HepG2 (cell line): ENCODE measurements at regions not wholly inside any gene's neighbourhood (a gene's known extent, or its start where the extent isn't known, plus 50 kb on each side); places are given as distances from the start of the nearest gene placed in this dataset.

Experiments used
- ATAC-seq: fragments of 200-7000 bp; cut with Tn5 transposase; 3 replicates; pipeline ENCODE4 v1.9.1; 2020; ENCODE audit warnings: mild to moderate bottlenecking, moderate library complexity
- BruUV-seq: library from RNA; stranded (reverse); fragments of 400-500 nt; replicated peaks from 2 replicates; lab custom pipeline; 2021; lab: Mats Ljungman, UMichigan
- CTCF ChIA-PET: fragments of 300-600 bp; formaldehyde crosslinking; extraction: SDS; loops from one replicate; lab custom pipeline; 2021; ENCODE audit warnings: low total read pairs, inconsistent platforms, low intra/inter-chr PET ratio; lab: Yijun Ruan, JAX
- POLR2A ChIA-PET: fragments of 350-600 bp; sonication (Branson Sonifier 250); formaldehyde crosslinking; loops from one replicate; lab custom pipeline; 2020; ENCODE audit warnings: antibody characterized with exemption, inconsistent platforms; lab: Yijun Ruan, JAX
- DNase-seq: peaks from one replicate; pipeline ENCODE4 v3.0.0-alpha.2; 2015; ENCODE audit warnings: low spot score
- FAIRE-seq: peaks from 3 replicates; lab custom pipeline; 2011; peaks lifted over from hg19 to GRCh38; lab: Jason Lieb, UNC
- H2AFZ ChIP-seq: one replicate; pipeline ENCODE4 v1.6.1; 2011; ENCODE audit warnings: low read length, inconsistent platforms
- H3K27ac ChIP-seq: fragments of 300-600 bp; 3 replicates; pipeline ENCODE4 v1.8.0; 2011; ENCODE audit warnings: mixed run types, mild to moderate bottlenecking, mixed read lengths, low read length, inconsistent platforms; ENCODE audit not compliant: insufficient read depth; ENCODE audit errors: extremely low read length
- H3K27me3 ChIP-seq, 2 experiments: fragments of 200-600 bp in 1 of 2; 2 replicates in 1 of 2; 3 replicates in 1 of 2; pipeline versions ENCODE4 v1.6.0 to v1.8.0; 2011; ENCODE audit warnings: low read length in 2 of 2, mild to moderate bottlenecking in 2 of 2, moderate library complexity in 2 of 2, inconsistent platforms in 1 of 2; ENCODE audit not compliant: insufficient read depth in 2 of 2, control insufficient read depth in 1 of 2
- H3K36me3 ChIP-seq, 2 experiments: fragments of 200-600 bp in 1 of 2; replicated peaks in 1 of 2; 2 replicates in 1 of 2; 3 replicates in 1 of 2; pipeline versions ENCODE4 v1.5.1 to v1.8.0; 2011; ENCODE audit warnings: low read length in 2 of 2, inconsistent platforms in 1 of 2; ENCODE audit not compliant: insufficient read depth in 2 of 2, control insufficient read depth in 1 of 2
- H3K4me1 ChIP-seq: 2 replicates; pipeline ENCODE4 v1.5.1; 2012; ENCODE audit warnings: low read length, inconsistent platforms; ENCODE audit not compliant: insufficient read depth
- H3K4me2 ChIP-seq: 2 replicates; pipeline ENCODE4 v1.6.0; 2011; ENCODE audit warnings: low read depth, low read length, inconsistent platforms
- H3K4me3 ChIP-seq, 3 experiments: fragments of 200-600 bp in 1 of 3; sonication (generic), shearing (Covaris generic) in 1 of 3; replicated peaks in 1 of 3; 2 replicates each; pipeline ENCODE4 v1.5.1; 2011 to 2016; ENCODE audit warnings: low read length in 3 of 3, inconsistent platforms in 2 of 3, low read depth in 2 of 3, mild to moderate bottlenecking in 2 of 3, control low read depth in 1 of 3, mixed read lengths in 1 of 3; ENCODE audit not compliant: insufficient read depth in 1 of 3
- H3K79me2 ChIP-seq: one replicate; pipeline ENCODE4 v1.6.1; 2011; ENCODE audit warnings: low read length, inconsistent platforms; ENCODE audit not compliant: insufficient read depth
- H3K9ac ChIP-seq: 2 replicates; pipeline ENCODE4 v1.6.0; 2011; ENCODE audit warnings: mild to moderate bottlenecking, low read depth, low read length, inconsistent platforms; ENCODE audit not compliant: insufficient read depth
- H3K9me3 ChIP-seq: 2 replicates; pipeline ENCODE4 v1.5.1; 2012; ENCODE audit warnings: mild to moderate bottlenecking, low read length
- H4K20me1 ChIP-seq: 2 replicates; pipeline ENCODE4 v1.6.0; 2011; ENCODE audit warnings: inconsistent platforms, mild to moderate bottlenecking, low read length, moderate library complexity; ENCODE audit not compliant: insufficient read depth
- EZH2 ChIP-seq: conservative IDR thresholded peaks from 2 replicates; pipeline ENCODE4 v1.6.1; 2012; ENCODE audit warnings: mild to moderate bottlenecking, low read depth, low read length, moderate library complexity
- HNF1B ChIP-seq: sonication (generic); formaldehyde crosslinking; IDR thresholded peaks from 2 replicates; pipeline ENCODE4 v1.5.1; 2020; ENCODE audit warnings: mild to moderate bottlenecking, moderate library complexity, missing genetic modification reagents
- HNRNPH1 ChIP-seq: fragments of 200-400 bp; formaldehyde crosslinking; optimal IDR thresholded peaks from 2 replicates; pipeline ENCODE3; 2017; ENCODE audit warnings: mild to moderate bottlenecking, low read depth, low read length
- MAFF ChIP-seq: IDR thresholded peaks from 2 replicates; pipeline ENCODE4 v1.6.1; 2011; ENCODE audit warnings: low read depth, low read length, improper control_type of control experiment
- MAFK ChIP-seq, 2 experiments: IDR thresholded peaks in 1 of 2; conservative IDR thresholded peaks in 1 of 2; 2 replicates each; pipeline ENCODE4 v1.6.1; 2011; ENCODE audit warnings: improper control_type of control experiment in 2 of 2, low read length in 2 of 2
- ZMYM3 ChIP-seq: sonication (generic); formaldehyde crosslinking; IDR thresholded peaks from 2 replicates; pipeline ENCODE4 v1.5.1; 2020; ENCODE audit warnings: mild to moderate bottlenecking, missing genetic modification reagents
- ZNF564 ChIP-seq: sonication (generic); formaldehyde crosslinking; IDR thresholded peaks from 2 replicates; pipeline ENCODE4 v1.8.1; 2023; ENCODE audit warnings: mild to moderate bottlenecking, missing genetic modification reagents
- ZNF616 ChIP-seq: sonication (generic); formaldehyde crosslinking; IDR thresholded peaks from 2 replicates; pipeline ENCODE4 v1.5.0; 2020; ENCODE audit warnings: low read depth, mild to moderate bottlenecking, missing genetic modification reagents
- WGBS: methylation state at CpG from one replicate; pipeline ENCODE4 v1.1.6; 2017; ENCODE audit warnings: low lambda C conversion rate; 5-methylcytosine and 5-hydroxymethylcytosine counted together
- in situ Hi-C: cut with HindIII; loops from 2 replicates; pipeline ENCODE4 v1.10.0; 2017; ENCODE audit warnings: low pct_unique_long_range_greater_than_20kb; ENCODE audit not compliant: extremely low pct_ligation_motif_present
- intact Hi-C: fragments of 100-400 bp; cut with micrococcal nuclease; formaldehyde crosslinking; loops from one replicate; pipeline ENCODE4 v1.10.0; 2022; ENCODE audit not compliant: unreplicated experiment
- TF ChIP-seq, protein P1 (sequence below): fragments of 450-650 bp; IDR thresholded peaks from 2 replicates; pipeline ENCODE4 v1.6.1; 2017
- TF ChIP-seq, protein P2 (sequence below): sonication (generic); formaldehyde crosslinking; conservative IDR thresholded peaks from 2 replicates; pipeline ENCODE4 v1.8.0; 2022; ENCODE audit warnings: low read depth, missing genetic modification reagents

GRCh38 chr5:61970218-61970617 lies 335.8 kb upstream of the KIF2A start:
- no peak overlapping the region for H3K4me3 ChIP-seq
- no TSS peak for BruUV-seq
- in situ Hi-C loops (no loop called here), intact Hi-C loops (no loop called here)
- no peaks in the 10 kb centered on the region for H4K20me1 ChIP-seq
- DNase-seq, result no peak
- H3K36me3 ChIP-seq, result no peaks in the 10 kb centered on the region
- H2AFZ ChIP-seq, result no peak overlapping the region
- FAIRE-seq, result no peak
- no peaks in the 10 kb centered on the region; a peak in 1 of 5 replicates for H3K27me3 ChIP-seq
- H3K9ac ChIP-seq, result no peak overlapping the region
- ChIA-PET POLR2A (no interaction called here), CTCF (no interaction called here)
- no peaks in the 10 kb centered on the region for H3K4me1 ChIP-seq
- no peak overlapping the region for H3K27ac ChIP-seq
- H3K79me2 ChIP-seq, result no peaks in the 10 kb centered on the region
- ATAC-seq, result no peak
- no peak overlapping the region for H3K4me2 ChIP-seq
- TF ChIP-seq HNF1B (CRISPR knock-in tag), result no peak
- TF ChIP-seq MAFK (conservative IDR thresholded peaks at IDR 0.05 in 1 of 2, IDR thresholded peaks at IDR 0.05 in 1 of 2; ENCODE audit: low read length in 2 of 2), result peak; percentile 13 to 63; a peak in 2 of 4 replicates
- peak; percentile 33; the same call in 1 of the 2 replicates for TF ChIP-seq MAFF
- TF ChIP-seq, protein P1, sequence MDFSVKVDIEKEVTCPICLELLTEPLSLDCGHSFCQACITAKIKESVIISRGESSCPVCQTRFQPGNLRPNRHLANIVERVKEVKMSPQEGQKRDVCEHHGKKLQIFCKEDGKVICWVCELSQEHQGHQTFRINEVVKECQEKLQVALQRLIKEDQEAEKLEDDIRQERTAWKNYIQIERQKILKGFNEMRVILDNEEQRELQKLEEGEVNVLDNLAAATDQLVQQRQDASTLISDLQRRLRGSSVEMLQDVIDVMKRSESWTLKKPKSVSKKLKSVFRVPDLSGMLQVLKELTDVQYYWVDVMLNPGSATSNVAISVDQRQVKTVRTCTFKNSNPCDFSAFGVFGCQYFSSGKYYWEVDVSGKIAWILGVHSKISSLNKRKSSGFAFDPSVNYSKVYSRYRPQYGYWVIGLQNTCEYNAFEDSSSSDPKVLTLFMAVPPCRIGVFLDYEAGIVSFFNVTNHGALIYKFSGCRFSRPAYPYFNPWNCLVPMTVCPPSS, result no peak
- 2% methylated on average over 7 of the region's 7 CpGs for WGBS
- H3K9me3 ChIP-seq, result no peaks in the 10 kb centered on the region

DNA sequence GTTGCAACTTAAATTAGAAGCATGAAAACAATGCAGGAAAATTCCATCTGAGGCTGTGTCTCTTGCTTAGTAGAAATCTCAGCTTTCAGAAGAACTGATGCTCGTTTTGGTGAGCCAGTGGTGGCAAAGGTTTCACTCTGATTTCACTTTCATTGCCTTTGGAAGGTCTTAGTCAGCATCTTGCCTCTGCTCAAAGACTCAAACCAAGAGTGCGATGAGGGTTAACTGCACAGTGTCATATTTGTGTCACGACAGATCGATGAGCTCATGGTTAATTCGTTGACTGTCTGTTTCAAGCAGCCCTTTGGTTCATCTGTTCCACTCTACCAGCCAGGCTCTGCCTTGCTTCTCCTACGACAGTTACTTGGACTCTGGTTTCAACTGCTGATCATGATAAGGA lies 331.3 kb upstream of the KIF2A start:
- Histone ChIP-seq H3K27ac (no peak overlapping the region), H3K9me3 (no peaks in the 10 kb centered on the region), H4K20me1 (no peaks in the 10 kb centered on the region), H3K4me3 (no peak overlapping the region), H3K36me3 (no peaks in the 10 kb centered on the region), H3K4me1 (no peaks in the 10 kb centered on the region), H3K79me2 (no peaks in the 10 kb centered on the region), H2AFZ (no peak overlapping the region), H3K4me2 (no peak overlapping the region), H3K27me3 (no peaks in the 10 kb centered on the region), H3K9ac (no peak overlapping the region)
- CTCF ChIA-PET, result no interaction called here
- POLR2A ChIA-PET, result no interaction called here
- no peak for ATAC-seq
- WGBS, result 44% methylated on average over 5 of the region's 6 CpGs
- no TSS peak for BruUV-seq
- TF ChIP-seq EZH2 (no peak), ZMYM3 (CRISPR knock-in tag) (no peak), HNRNPH1 (no peak), ZNF616 (CRISPR knock-in tag) (no peak), ZNF564 (CRISPR knock-in tag) (no peak)
- TF ChIP-seq, protein P2, sequence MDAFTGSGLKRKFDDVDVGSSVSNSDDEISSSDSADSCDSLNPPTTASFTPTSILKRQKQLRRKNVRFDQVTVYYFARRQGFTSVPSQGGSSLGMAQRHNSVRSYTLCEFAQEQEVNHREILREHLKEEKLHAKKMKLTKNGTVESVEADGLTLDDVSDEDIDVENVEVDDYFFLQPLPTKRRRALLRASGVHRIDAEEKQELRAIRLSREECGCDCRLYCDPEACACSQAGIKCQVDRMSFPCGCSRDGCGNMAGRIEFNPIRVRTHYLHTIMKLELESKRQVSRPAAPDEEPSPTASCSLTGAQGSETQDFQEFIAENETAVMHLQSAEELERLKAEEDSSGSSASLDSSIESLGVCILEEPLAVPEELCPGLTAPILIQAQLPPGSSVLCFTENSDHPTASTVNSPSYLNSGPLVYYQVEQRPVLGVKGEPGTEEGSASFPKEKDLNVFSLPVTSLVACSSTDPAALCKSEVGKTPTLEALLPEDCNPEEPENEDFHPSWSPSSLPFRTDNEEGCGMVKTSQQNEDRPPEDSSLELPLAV (CRISPR knock-in tag), result no peak
- no peak for FAIRE-seq
- DNase-seq, result no peak
- intact Hi-C loops, result no loop called here
- in situ Hi-C loops, result no loop called here
